GM20000 (cell line): ENCODE measurements at regions not wholly inside any gene's neighbourhood (a gene's known extent, or its start where the extent isn't known, plus 50 kb on each side); places are given as distances from the start of the nearest gene placed in this dataset.

Experiments
- DNase-seq: peaks from one replicate; pipeline ENCODE4 v3.0.0; 2012; ENCODE audit warnings: low spot score
- TF ChIP-seq, protein P1 (sequence below): IDR thresholded peaks from 2 replicates; pipeline ENCODE4 v1.5.1; 2012; ENCODE audit warnings: mild to moderate bottlenecking, control low read depth; ENCODE audit errors: extremely low read depth, missing control alignments

DNA sequence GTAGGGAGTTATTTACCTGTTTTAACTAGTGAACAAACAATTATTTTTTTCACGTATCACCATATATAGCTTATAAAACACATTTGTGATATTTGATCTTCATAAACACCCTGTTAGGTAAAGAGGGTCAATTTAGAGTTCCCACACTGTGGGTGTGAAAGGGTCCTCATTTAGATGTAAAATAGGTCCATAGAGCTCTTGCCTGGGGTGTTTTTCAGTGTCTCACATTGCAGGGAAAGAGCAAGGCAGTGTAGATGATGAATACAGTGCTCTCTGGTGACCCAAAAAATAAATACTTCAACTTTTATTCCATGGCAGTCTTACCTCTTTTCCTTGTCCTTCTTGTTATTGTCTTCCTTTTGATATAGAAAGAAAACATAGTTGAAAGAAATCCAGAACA lies 403.2 kb upstream of the SGCD start:
- TF ChIP-seq, protein P1, sequence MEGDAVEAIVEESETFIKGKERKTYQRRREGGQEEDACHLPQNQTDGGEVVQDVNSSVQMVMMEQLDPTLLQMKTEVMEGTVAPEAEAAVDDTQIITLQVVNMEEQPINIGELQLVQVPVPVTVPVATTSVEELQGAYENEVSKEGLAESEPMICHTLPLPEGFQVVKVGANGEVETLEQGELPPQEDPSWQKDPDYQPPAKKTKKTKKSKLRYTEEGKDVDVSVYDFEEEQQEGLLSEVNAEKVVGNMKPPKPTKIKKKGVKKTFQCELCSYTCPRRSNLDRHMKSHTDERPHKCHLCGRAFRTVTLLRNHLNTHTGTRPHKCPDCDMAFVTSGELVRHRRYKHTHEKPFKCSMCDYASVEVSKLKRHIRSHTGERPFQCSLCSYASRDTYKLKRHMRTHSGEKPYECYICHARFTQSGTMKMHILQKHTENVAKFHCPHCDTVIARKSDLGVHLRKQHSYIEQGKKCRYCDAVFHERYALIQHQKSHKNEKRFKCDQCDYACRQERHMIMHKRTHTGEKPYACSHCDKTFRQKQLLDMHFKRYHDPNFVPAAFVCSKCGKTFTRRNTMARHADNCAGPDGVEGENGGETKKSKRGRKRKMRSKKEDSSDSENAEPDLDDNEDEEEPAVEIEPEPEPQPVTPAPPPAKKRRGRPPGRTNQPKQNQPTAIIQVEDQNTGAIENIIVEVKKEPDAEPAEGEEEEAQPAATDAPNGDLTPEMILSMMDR = no peak
- no peak for DNase-seq

DNA sequence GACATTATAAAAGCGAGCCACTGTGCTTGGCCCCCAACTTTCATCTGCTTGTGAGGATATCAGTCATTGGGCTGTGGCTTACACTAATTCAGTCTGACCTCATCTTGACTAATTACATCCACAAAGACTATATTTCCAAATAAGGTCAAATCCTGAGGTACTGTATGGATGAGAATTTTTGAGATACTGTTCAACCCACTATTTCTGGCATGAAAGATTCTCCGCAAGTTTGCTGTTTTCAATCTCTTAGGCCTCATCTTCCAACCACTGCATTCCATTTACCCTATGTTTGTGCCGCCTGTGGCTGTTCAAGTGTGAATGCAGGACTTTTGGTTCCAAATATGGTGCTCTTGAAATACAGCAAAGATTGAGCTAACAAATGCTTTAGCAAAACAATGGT lies 400.9 kb upstream of the SGCD start:
- TF ChIP-seq, protein P1 = no peak
- DNase-seq = no peak

DNA sequence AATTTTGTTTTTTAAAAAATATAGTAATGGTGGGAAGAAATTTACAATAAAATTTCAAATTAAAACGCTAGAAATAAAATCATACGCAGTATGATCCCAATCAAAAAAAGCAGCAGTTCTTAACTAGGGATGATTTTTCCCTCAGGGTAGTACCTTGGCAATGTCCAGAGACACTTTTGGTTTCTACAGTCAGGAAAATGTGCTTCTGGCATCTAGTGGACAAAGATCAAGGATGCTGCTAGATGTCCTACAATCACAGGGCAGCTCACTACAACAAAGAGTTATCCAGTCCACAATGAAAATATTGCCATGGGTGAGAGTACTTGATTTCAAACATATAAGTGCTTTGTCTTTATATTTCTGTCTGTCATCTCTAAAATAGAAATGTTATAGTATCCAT lies 400.2 kb upstream of the SGCD start:
- TF ChIP-seq, protein P1 = no peak
- DNase-seq = no peak

DNA sequence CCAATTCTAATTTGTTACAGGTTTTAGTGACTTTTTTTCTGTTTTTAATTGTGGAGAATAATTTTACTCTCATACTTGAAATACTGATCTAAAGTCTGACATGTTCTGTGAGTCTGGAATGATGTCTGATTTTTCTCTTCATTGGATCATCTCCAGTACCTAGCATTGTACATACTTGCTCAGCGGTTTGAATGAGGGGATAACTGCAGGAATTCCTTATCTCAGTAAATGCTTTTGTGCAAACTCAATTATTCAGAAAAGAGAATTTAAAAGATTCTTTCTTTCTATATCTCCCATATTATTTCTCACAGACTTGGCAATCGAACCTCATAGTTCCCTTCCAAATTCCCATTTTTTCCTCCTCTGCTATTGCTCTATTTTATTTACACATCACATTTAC lies 397.9 kb upstream of the SGCD start:
- TF ChIP-seq, protein P1 = no peak
- no peak for DNase-seq

DNA sequence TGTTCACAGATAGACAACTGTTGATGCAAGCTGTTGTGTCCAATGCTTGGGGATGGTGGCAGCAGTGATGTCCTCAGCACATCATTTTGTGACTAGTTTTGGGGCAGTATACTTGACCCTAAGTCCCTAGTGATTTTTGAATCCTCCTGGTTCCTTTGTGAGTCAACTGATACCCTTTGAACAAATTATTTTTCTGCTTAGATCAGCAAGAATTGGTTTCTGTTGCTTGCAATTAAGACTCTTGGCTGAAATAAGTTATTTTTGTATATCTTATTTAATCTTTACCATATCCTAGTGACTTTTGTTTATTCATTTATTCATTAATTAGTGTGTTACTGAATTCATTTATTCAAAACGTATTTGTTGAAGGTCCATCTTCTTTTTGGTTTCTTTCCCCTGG lies 392.0 kb upstream of the SGCD start:
- DNase-seq = no peak
- TF ChIP-seq, protein P1 = no peak

DNA sequence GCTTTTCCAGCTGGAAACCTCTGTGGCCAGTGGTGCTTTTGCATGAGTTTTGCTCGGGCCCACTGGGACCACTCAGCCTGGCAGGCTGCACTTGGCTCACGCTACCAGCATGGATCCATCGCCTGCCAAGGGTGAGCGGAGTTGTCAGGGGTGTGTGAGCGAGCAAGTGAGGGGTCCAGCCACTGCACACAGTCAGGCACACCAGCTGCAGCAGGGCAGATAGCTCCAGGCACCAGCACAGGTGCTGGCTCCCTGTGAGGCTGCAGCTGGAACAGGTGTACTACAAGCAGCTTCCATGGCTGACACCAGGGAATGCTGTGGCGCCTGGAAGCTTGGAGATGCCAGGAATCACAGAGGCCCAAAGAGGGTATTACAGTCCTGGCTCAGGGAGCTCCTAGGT lies 391.2 kb upstream of the SGCD start:
- TF ChIP-seq, protein P1 = no peak
- no peak for DNase-seq

DNA sequence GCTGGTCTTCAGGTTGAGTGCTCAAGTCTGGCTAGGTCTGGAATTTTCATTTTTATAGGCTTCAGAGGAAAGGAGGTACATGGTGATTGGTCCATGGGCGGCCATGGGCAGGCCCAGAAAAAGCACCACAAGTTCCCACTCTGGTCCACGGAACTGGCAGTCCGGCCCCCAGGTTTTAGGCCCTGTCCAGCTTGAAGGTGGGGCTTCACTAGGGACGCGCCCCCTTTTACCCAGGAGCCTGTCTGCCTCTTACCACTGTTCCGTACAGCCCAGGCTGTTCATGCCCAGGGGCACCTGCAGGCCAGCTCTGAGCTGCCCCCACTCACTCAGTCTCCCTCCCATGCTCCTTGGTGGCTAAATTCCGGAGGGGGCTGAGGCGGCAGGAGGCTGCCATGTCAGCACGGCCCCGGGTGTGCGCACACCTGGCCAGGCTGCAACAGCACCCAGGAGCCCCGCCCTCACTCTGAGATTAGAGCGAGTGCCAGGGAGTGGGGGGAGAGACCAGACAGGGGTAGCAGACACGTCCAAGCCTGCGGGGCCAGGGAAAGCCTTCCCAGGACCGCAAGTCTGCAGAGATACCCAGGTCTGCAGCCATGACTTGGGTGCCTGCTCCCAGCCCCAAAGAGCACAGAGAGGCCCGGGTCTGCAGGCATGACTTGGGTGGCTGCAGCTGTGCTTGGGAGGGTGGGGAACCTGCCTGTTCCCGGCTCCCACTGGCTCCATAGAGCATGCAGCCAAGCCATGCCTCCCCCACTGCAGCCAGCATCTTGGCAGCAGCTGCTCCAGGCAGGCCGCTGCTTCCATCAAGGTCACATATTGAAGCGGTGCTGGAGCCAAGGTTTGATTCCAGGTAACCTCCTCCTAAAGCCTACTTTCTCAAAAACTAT lies 390.2 kb upstream of the SGCD start:
- TF ChIP-seq, protein P1 = no peak
- DNase-seq = no peak
